ENCODE measurements at regions not wholly inside any gene's neighbourhood (a gene's known extent, or its start where the extent isn't known, plus 50 kb on each side); places are given as distances from the start of the nearest gene placed in this dataset.

GRCh38 chr2:187208199-187208785 lies 239.8 kb downstream of the CALCRL start:
- Histone ChIP-seq H3K27ac (no peak overlapping the region), H3K4me3 (no peak overlapping the region), H3K36me3 (no peaks in the 10 kb centered on the region), H3K27me3 (no peaks in the 10 kb centered on the region), H3K9me3 (peaks cover 0 to 4% (median 0%) of the 10 kb centered on the region in 4 donors), H3K4me1 (no peaks in the 10 kb centered on the region)
- DNase-seq = no peak
- 59 to 88% methylated on average over 3 of the region's 3 CpGs for WGBS, 2 donors
- TF ChIP-seq POLR2A (IDR thresholded peaks at IDR 0.05) (no peak), EP300 (IDR thresholded peaks at IDR 0.05) (no peak), POLR2AphosphoS5 (IDR thresholded peaks at IDR 0.05) (no peak), CTCF (IDR thresholded peaks at IDR 0.05) (no peak)
- intact Hi-C loops (cut with DNase I) = no loop called here

- peaks cover 0 to 2% (median 0%) of the 10 kb centered on the region in 4 donors for H3K9me3 ChIP-seq
- TF ChIP-seq POLR2AphosphoS5 (IDR thresholded peaks at IDR 0.05) (no peak), CTCF (IDR thresholded peaks at IDR 0.05) (no peak), EP300 (IDR thresholded peaks at IDR 0.05) (no peak), POLR2A (IDR thresholded peaks at IDR 0.05) (no peak)
- H3K36me3 ChIP-seq = no peaks in the 10 kb centered on the region
- no peak overlapping the region for H3K27ac ChIP-seq
- no peaks in the 10 kb centered on the region for H3K4me1 ChIP-seq
- intact Hi-C loops (cut with DNase I) = no loop called here
- H3K27me3 ChIP-seq = no peaks in the 10 kb centered on the region
- 79 to 82% methylated on average over 2 of the region's 2 CpGs for WGBS, 2 donors
- no peak for DNase-seq
- no peak overlapping the region for H3K4me3 ChIP-seq
Measured at GRCh38 chr2:187207126-187207525, 240.9 kb downstream of the CALCRL start.

GRCh38 chr2:187206471-187206870 lies 241.6 kb downstream of the CALCRL start:
- 81 to 84% methylated on average over 1 of the region's 1 CpG for WGBS, 2 donors
- no peak overlapping the region for H3K4me3 ChIP-seq
- H3K27ac ChIP-seq = no peak overlapping the region
- H3K27me3 ChIP-seq = no peaks in the 10 kb centered on the region
- intact Hi-C loops (cut with DNase I) = no loop called here
- no peak for DNase-seq
- H3K36me3 ChIP-seq = no peaks in the 10 kb centered on the region
- H3K4me1 ChIP-seq = no peaks in the 10 kb centered on the region
- TF ChIP-seq CTCF (IDR thresholded peaks at IDR 0.05) (no peak), POLR2AphosphoS5 (IDR thresholded peaks at IDR 0.05) (no peak), EP300 (IDR thresholded peaks at IDR 0.05) (no peak), POLR2A (IDR thresholded peaks at IDR 0.05) (no peak)
- no peaks in the 10 kb centered on the region for H3K9me3 ChIP-seq

GRCh38 chr2:187206071-187206470 lies 242.0 kb downstream of the CALCRL start:
- intact Hi-C loops (cut with DNase I) = no loop called here
- TF ChIP-seq POLR2A (IDR thresholded peaks at IDR 0.05) (no peak), EP300 (IDR thresholded peaks at IDR 0.05) (no peak), CTCF (IDR thresholded peaks at IDR 0.05) (no peak), POLR2AphosphoS5 (IDR thresholded peaks at IDR 0.05) (no peak)
- no peaks in the 10 kb centered on the region for H3K27me3 ChIP-seq
- no peak for DNase-seq
- 85 to 90% methylated on average over 4 of the region's 4 CpGs for WGBS, 2 donors
- no peak overlapping the region for H3K27ac ChIP-seq
- H3K4me1 ChIP-seq = no peaks in the 10 kb centered on the region
- no peaks in the 10 kb centered on the region for H3K36me3 ChIP-seq
- H3K9me3 ChIP-seq = no peaks in the 10 kb centered on the region
- H3K4me3 ChIP-seq = no peak overlapping the region

GRCh38 chr2:187198136-187198535 lies 249.9 kb downstream of the CALCRL start:
- H3K4me3 ChIP-seq = no peak overlapping the region
- TF ChIP-seq EP300 (IDR thresholded peaks at IDR 0.05) = no peak
- TF ChIP-seq CTCF (IDR thresholded peaks at IDR 0.05) = no peak
- no peak for TF ChIP-seq POLR2A (IDR thresholded peaks at IDR 0.05)
- TF ChIP-seq POLR2AphosphoS5 (IDR thresholded peaks at IDR 0.05) = no peak
- H3K9me3 ChIP-seq = no peaks in the 10 kb centered on the region
- no peaks in the 10 kb centered on the region for H3K36me3 ChIP-seq
- no peak for DNase-seq
- H3K27me3 ChIP-seq = no peaks in the 10 kb centered on the region
- intact Hi-C loops (cut with DNase I) = no loop called here
- H3K27ac ChIP-seq = no peak overlapping the region
- no peaks in the 10 kb centered on the region for H3K4me1 ChIP-seq

Measured in sigmoid colon (tissue), 6 donors.